Activated CD8-positive, alpha-beta memory T cell treated with anti-CD3 and anti-CD28 coated beads, Interleukin-2, amount 50 U/mL, for 4 hours (primary cell): ENCODE measurements at regions not wholly inside any gene's neighbourhood (a gene's known extent, or its start where the extent isn't known, plus 50 kb on each side); places are given as distances from the start of the nearest gene placed in this dataset.
"Not testable (repeated sequence)": the region's sequence is repeated elsewhere in the genome, so short reads cannot be mapped to it uniquely, and the experiment has no call there.

ENCODE experiments used
- DNase-seq: peaks from one replicate; pipeline ENCODE4 v3.0.0-alpha.2; 2020

- DNase-seq = no peak
Observed at GRCh38 chr14:85907536-85907935, 377.6 kb downstream of the FLRT2 start.

- DNase-seq = no peak
Observed at GRCh38 chr14:85897808-85898207, 367.9 kb downstream of the FLRT2 start.

- no peak for DNase-seq
Observed at GRCh38 chr14:85895603-85896002, 365.7 kb downstream of the FLRT2 start.

- no peak for DNase-seq
Observed at GRCh38 chr14:85892251-85892650, 362.3 kb downstream of the FLRT2 start.

- no peak for DNase-seq
Observed at GRCh38 chr14:85883966-85884365, 354.0 kb downstream of the FLRT2 start.

DNA sequence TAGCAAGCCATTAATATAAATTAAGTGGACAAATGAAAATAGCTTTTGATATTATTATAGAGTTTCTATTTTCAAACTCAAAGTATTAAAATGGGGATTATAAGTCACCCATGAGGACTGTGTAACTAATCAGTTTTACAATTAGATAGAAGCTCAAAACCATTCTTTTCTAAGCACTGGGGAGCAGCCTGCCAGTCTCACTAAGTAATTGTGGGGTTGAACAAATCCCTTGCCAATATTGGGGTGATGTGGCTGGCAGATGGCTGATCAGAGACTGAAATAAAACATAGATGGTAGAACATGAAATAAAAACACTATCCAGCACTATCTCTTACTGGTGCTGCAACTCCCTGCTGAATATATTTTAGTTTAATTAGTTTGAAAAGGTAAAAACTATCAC, 353.2 kb downstream of the FLRT2 start:
- no peak for DNase-seq

DNA sequence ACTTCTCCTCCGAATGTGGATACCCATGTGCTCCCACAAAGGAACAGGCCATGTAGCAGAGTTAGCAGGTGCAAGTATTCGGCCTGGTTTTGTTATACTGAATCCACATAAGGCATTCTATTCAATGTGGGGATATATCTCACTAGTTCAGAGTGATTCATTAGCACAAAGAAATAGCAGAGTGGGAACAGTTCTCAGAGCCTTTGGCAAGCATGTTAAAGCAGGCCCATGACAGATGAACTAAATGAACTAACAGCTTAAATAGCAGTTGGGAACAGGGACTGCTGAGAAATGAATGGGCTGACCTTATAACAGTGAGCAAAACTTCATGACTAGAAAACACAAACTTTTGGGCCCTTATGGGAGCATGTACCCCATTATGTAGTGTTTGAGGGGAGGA, 352.0 kb downstream of the FLRT2 start:
- no peak for DNase-seq

DNA sequence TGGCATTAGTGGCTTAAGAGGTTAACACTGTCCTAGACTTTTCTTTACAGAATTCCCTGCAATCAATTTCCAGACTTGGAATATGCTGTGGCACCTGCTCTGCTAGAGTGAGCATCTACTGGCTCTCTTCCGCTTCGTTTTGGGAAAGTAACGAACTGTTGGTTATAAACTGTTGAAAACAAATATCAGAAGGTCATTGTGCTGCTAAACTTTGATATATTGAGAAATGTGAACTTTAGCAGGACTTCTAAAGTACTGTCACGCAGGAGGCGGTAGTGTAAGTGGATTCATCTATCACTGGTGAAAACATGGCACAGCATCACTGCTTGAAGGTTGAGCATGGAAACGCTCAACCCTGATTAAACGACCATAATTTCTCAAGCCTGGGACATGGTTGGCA, 348.9 kb downstream of the FLRT2 start:
- no peak for DNase-seq

DNA sequence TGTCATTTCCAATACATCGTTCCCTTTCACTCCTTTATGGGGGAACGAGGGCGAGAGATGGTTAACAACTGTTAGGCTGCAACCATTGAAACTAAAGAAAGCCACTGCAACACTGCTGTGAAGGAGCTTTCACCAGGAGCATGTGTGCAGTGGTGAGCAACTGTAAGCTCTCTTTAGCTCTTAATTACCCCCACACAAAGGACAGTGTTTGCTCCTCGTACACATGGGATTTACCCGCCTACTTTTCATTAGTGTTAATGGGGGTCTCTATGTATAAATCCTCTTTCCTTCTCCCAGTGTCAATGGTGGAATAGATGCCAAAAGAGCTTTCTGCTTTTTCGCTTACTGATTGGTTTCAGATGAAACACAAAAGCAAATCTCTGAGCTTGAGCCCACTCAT, 343.1 kb downstream of the FLRT2 start:
- no peak for DNase-seq

DNA sequence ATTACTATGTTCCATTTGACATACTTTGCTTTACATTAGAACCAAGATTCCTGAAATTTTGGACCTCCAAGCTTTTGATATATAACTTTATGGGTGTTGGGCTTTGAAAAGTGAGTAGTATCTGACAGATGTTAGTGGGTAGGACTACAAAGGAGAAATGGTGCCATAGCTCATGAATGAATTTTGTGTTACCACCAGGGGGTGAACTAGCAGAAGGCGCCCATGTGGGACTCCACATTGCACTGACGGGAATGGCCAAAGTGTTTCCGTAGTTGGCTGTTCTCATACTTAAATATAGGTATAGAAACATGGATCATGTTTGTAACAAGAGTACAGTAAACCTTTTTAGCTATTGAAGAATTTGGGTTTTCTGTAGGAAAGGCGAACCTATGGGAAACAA, 337.5 kb downstream of the FLRT2 start:
- no peak for DNase-seq

- no peak for DNase-seq
Observed at GRCh38 chr14:85865701-85866100, 335.8 kb downstream of the FLRT2 start.

DNA sequence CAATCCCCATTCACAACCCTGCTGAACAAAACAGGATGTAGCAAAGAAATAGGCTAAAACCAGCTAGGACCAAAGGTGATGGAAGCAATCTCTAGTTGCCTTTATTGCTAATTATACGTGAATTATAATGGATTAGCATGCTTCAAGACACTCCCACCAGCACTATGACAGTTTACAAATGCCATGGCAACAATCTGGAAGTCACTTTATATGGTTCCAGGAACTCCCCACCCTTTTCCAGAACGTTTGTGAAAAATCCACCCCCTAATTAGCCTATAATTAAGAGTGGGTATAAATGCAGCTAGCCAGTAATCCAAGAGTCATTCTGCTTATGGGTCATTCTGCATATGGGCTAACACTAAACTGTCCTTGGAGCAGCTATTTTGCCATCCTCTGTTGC, 328.7 kb downstream of the FLRT2 start:
- DNase-seq = no peak

DNA sequence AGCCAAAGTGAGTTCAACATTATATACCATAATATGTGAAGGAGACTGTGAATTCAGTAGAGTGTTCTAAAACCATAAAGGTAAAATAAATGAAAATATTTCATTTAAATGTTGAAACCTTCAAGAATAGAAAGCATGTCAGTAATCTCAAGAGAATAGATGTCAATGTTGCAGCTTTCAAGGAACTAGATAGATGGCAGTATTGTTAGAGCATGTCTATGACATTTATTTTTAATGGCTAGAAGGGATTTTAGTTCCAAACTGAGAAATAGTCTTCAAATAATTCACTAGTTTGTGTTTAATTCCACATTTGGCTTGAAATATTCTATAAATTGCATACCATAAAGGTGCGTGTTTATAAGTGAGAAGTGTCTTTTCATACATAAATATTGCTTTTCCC, 326.5 kb downstream of the FLRT2 start:
- DNase-seq = no peak

GRCh38 chr14:85853996-85854526, 324.1 kb downstream of the FLRT2 start:
- no peak for DNase-seq

GRCh38 chr14:85852906-85853305, 323.0 kb downstream of the FLRT2 start:
- DNase-seq = no peak

GRCh38 chr14:85852123-85852522, 322.2 kb downstream of the FLRT2 start:
- not testable (repeated sequence) for DNase-seq

DNA sequence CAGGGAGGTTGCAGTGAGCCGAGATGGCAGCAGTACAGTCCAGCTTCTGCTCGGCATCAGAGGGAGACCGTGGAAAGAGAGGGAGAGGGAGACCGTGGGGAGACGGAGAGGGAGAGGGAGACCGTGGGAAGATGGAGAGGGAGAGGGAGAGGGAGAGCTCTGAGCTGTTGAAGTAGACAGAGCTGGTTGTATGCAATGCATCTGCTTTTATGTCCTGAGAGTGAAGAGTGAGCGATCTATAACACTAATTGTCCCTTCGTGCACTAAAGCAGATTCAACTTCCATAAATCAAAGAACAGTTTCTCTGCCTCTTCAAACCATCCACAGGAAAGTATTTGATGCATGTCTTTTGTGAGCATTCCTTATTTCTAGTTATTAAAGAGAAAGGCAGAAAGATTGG, 300.6 kb downstream of the FLRT2 start:
- DNase-seq = not testable (repeated sequence)

GRCh38 chr14:85829601-85830000, 299.7 kb downstream of the FLRT2 start:
- DNase-seq = not testable (repeated sequence)

GRCh38 chr14:85824526-85824925, 294.6 kb downstream of the FLRT2 start:
- no peak for DNase-seq

GRCh38 chr14:85822236-85822635, 292.3 kb downstream of the FLRT2 start:
- no peak for DNase-seq

DNA sequence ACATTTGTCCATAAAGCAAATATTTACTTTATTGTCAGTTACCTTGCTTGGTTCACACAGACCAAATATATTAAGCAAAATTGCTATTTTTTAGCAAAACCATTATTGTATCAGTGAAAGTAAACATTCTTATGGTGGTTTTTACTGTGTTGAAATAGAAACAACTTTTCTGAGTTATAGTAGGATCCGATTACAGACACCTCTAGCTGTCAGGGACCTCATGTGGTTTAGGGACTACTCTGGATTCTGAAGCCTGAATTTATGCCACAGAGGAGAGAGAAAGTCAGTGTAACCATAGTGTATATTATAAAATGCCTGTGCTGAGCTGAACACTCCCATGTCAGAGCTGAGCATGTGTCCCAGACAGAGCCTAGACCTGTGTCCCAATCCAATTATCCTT, 287.5 kb downstream of the FLRT2 start:
- no peak for DNase-seq

DNA sequence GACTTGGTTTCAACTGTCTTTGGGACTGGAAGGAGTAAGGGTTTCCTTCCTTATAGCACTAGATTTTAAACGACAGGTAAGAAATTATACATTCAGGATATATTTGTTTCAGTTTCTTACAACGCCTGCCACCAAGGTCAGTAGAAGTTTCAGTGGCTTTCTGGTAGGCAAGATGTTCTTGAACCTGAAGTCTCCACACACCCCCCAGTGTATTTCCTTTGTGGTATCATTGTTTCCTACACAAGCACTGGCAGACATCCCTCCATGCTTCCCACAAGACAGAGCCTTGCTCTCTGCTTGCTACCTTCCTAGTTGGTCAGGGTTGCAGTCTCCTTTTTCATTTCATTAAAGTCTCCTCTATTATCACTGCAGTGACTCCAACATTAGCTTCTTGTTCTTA, 283.1 kb downstream of the FLRT2 start:
- no peak for DNase-seq

GRCh38 chr14:85811340-85811739, 281.4 kb downstream of the FLRT2 start:
- no peak for DNase-seq

GRCh38 chr14:85799668-85800067, 269.7 kb downstream of the FLRT2 start:
- DNase-seq = no peak

DNA sequence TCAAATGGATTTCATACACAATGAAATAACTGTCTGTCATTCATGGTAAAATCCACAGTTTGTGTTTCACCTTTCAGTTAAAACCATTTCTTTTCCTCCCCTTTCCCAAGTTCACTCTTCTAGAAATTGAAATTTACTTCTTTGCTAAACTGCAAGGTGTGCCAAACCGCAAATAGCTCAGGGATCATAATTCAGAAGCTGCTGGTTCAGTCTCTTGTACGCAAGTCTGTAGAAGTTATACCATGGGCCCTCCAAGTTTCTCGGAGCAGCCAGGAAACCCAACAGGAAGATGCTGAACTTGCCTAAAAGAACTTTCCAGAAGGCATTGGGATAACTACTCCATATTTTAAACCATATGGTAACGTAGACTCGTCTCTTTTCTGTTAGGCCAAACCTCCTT, 268.9 kb downstream of the FLRT2 start:
- no peak for DNase-seq

- DNase-seq = no peak
Observed at GRCh38 chr14:85793533-85793932, 263.6 kb downstream of the FLRT2 start.
